ENCODE measurements at regions not wholly inside any gene's neighbourhood (a gene's known extent, or its start where the extent isn't known, plus 50 kb on each side); places are given as distances from the start of the nearest gene placed in this dataset.

DNA sequence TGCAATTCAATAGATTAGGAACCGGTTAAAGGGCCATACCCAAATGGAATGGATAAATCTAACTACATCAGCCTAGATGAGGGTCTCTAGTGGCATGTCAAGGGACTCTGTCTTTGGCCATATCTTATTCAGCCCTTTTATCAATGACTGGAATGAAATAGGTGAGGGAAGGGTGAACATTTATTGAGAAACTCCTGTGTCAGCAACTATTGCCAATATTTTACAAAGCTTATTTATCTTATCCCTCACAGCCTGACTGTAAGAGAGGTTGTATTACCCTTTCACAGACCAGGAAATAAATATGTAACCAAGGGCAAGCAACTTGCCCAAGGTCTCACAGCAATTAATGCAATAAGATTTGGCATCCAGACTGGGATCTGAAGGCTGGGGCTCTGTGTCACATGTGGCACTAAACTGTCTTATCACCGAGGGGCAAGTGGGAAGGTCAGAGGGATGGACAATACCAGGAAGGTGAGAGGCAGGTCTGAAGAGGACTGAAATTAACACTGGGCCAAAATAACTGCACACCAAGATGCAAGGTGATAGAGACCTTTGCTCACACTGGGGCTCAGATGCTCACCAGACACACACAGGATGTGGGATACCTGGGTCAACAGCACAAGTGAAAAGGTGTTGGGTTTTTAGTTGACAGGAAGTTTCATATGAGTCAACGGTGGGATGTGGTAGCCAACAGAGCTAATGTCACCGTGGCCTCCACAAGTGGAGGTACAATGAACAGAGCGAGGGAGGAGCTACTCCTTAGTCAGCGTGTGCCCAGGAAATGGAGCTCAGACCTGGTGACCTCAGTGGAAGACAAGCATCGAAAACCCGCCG, 261.3 kb downstream of the RPLP1 start:
- Histone ChIP-seq H3K79me2 (ENCODE audit: control insufficient read depth, low read length) (no peaks in the 10 kb centered on the region), H3F3A (ENCODE audit: control insufficient read depth, insufficient read depth) (no peaks in the 10 kb centered on the region), H3K27ac (ENCODE audit: low read depth, low read length) (no peak overlapping the region), H4K20me1 (ENCODE audit: control insufficient read depth, insufficient read depth, low read depth, low read length) (no peaks in the 10 kb centered on the region), H3K36me3 (ENCODE audit: control insufficient read depth, low read length) (no peaks in the 10 kb centered on the region), H3K9me2 (replicated peaks; ENCODE audit: control insufficient read depth, low read length) (no peaks in the 10 kb centered on the region), H3K4me2 (ENCODE audit: low read length) (no peak overlapping the region), H3K9me3 (ENCODE audit: control insufficient read depth, insufficient read depth, low read length) (peaks cover 9% of the 10 kb centered on the region), H3K27me3 (ENCODE audit: control insufficient read depth, low read length) (peaks cover 53% of the 10 kb centered on the region), H3K4me1 (ENCODE audit: control insufficient read depth, low read length) (no peaks in the 10 kb centered on the region), H3K4me3 (ENCODE audit: low read length) (no peak overlapping the region)
- TF ChIP-seq, protein P1, sequence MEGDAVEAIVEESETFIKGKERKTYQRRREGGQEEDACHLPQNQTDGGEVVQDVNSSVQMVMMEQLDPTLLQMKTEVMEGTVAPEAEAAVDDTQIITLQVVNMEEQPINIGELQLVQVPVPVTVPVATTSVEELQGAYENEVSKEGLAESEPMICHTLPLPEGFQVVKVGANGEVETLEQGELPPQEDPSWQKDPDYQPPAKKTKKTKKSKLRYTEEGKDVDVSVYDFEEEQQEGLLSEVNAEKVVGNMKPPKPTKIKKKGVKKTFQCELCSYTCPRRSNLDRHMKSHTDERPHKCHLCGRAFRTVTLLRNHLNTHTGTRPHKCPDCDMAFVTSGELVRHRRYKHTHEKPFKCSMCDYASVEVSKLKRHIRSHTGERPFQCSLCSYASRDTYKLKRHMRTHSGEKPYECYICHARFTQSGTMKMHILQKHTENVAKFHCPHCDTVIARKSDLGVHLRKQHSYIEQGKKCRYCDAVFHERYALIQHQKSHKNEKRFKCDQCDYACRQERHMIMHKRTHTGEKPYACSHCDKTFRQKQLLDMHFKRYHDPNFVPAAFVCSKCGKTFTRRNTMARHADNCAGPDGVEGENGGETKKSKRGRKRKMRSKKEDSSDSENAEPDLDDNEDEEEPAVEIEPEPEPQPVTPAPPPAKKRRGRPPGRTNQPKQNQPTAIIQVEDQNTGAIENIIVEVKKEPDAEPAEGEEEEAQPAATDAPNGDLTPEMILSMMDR (IDR thresholded peaks at IDR 0.05; ENCODE audit: low read depth, low read length, poor library complexity, severe bottlenecking), result no peak
- no peak for TF ChIP-seq EZH2phosphoT487 (IDR thresholded peaks at IDR 0.05; ENCODE audit: borderline replicate concordance, low read length)

DNA sequence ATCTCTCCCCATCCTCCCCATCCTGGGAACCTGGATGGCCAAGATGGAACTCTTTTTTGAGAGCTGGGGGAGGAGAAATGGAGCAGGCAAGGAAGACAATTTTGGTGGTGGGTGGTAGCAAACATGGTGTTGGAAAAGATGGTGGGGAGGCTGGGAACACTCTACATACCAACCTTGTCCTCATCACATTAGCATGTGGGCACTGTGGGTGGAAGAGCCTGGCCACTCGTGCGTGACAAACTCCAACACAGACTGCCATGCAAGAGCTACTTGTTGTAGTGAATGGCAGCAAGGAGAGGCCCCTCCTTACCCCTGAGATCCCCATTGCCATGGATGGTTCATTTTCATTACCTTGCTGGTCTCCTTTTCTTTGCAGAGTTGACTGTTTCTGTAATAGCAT, 262.6 kb downstream of the RPLP1 start:
- H3F3A ChIP-seq (ENCODE audit: control insufficient read depth, insufficient read depth), result no peaks in the 10 kb centered on the region
- H3K79me2 ChIP-seq (ENCODE audit: control insufficient read depth, low read length), result no peaks in the 10 kb centered on the region
- no peaks in the 10 kb centered on the region for H3K4me1 ChIP-seq (ENCODE audit: control insufficient read depth, low read length)
- no peak overlapping the region for H3K4me3 ChIP-seq (ENCODE audit: low read length)
- H3K9me2 ChIP-seq (replicated peaks; ENCODE audit: control insufficient read depth, low read length), result no peaks in the 10 kb centered on the region
- TF ChIP-seq, protein P1 (IDR thresholded peaks at IDR 0.05; ENCODE audit: low read depth, low read length, poor library complexity, severe bottlenecking), result no peak
- TF ChIP-seq EZH2phosphoT487 (IDR thresholded peaks at IDR 0.05; ENCODE audit: borderline replicate concordance, low read length), result no peak
- no peaks in the 10 kb centered on the region for H3K9me3 ChIP-seq (ENCODE audit: control insufficient read depth, insufficient read depth, low read length)
- H3K4me2 ChIP-seq (ENCODE audit: low read length), result no peak overlapping the region
- no peaks in the 10 kb centered on the region for H3K36me3 ChIP-seq (ENCODE audit: control insufficient read depth, low read length)
- peaks cover 65% of the 10 kb centered on the region for H3K27me3 ChIP-seq (ENCODE audit: control insufficient read depth, low read length)
- no peaks in the 10 kb centered on the region for H4K20me1 ChIP-seq (ENCODE audit: control insufficient read depth, insufficient read depth, low read depth, low read length)
- no peak overlapping the region for H3K27ac ChIP-seq (ENCODE audit: low read depth, low read length)

DNA sequence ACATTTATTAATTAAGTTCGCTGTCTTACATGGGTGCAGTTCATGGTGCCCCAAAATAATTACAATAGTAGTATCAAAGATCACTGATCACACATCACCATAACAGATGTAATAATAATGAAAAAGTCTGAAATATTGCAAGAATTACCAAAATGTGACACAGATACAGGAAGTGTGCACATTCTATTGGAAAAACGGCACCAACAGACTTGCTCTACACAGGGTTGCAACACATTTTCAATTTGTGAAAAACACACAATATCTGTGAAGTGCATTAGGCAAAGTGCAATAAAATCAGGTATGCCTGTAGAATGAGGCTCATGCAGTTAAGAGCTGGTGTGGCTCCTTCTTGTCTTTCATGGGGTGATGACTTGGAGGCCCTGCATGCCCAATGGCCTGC, 265.8 kb downstream of the RPLP1 start:
- Histone ChIP-seq H3K4me3 (ENCODE audit: low read length) (no peak overlapping the region), H3K27me3 (ENCODE audit: control insufficient read depth, low read length) (peaks cover 73% of the 10 kb centered on the region), H3K79me2 (ENCODE audit: control insufficient read depth, low read length) (no peaks in the 10 kb centered on the region), H3F3A (ENCODE audit: control insufficient read depth, insufficient read depth) (no peaks in the 10 kb centered on the region), H3K4me1 (ENCODE audit: control insufficient read depth, low read length) (no peaks in the 10 kb centered on the region), H3K9me3 (ENCODE audit: control insufficient read depth, insufficient read depth, low read length) (no peaks in the 10 kb centered on the region), H3K27ac (ENCODE audit: low read depth, low read length) (no peak overlapping the region), H3K9me2 (replicated peaks; ENCODE audit: control insufficient read depth, low read length) (no peaks in the 10 kb centered on the region), H3K36me3 (ENCODE audit: control insufficient read depth, low read length) (no peaks in the 10 kb centered on the region), H4K20me1 (ENCODE audit: control insufficient read depth, insufficient read depth, low read depth, low read length) (no peaks in the 10 kb centered on the region), H3K4me2 (ENCODE audit: low read length) (no peak overlapping the region)
- no peak for TF ChIP-seq EZH2phosphoT487 (IDR thresholded peaks at IDR 0.05; ENCODE audit: borderline replicate concordance, low read length)
- TF ChIP-seq, protein P1 (IDR thresholded peaks at IDR 0.05; ENCODE audit: low read depth, low read length, poor library complexity, severe bottlenecking), result no peak

All from DOHH2 (cell line).